GM12878 (cell line): ENCODE measurements at regions not wholly inside any gene's neighbourhood (a gene's known extent, or its start where the extent isn't known, plus 50 kb on each side); places are given as distances from the start of the nearest gene placed in this dataset.

ENCODE experiments used
- ATAC-seq: fragments of 200-7000 bp; cut with Tn5 transposase; 3 replicates; pipeline ENCODE4 v1.9.1; 2020; ENCODE audit warnings: mild to moderate bottlenecking, moderate library complexity
- BruUV-seq: library from RNA; stranded (reverse); fragments of 400-500 nt; replicated peaks from 2 replicates; lab custom pipeline; 2021; lab: Mats Ljungman, UMichigan
- CTCF ChIA-PET: fragments of 300-600 bp; sonication (Branson Sonifier 250); formaldehyde crosslinking; extraction: SDS; loops from one replicate; lab custom pipeline; 2021; ENCODE audit warnings: inconsistent platforms; lab: Yijun Ruan, JAX
- POLR2A ChIA-PET: fragments of 350-600 bp; formaldehyde crosslinking; extraction: SDS; loops from one replicate; lab custom pipeline; 2021; ENCODE audit warnings: inconsistent platforms; lab: Charles Lee
- RAD21 ChIA-PET: fragments of 300-600 bp; sonication (Branson Sonifier 250); formaldehyde crosslinking; loops from one replicate; lab custom pipeline; 2023; ENCODE audit warnings: antibody characterized with exemption; ENCODE audit not compliant: unreplicated experiment; lab: Charles Lee
- SMC1A ChIA-PET: fragments of 300-600 bp; sonication (Branson Sonifier 250); formaldehyde crosslinking; loops from one replicate; lab custom pipeline; 2023; ENCODE audit not compliant: unreplicated experiment, uncharacterized antibody; lab: Charles Lee
- DNase-seq: peaks from one replicate; pipeline ENCODE4 v3.0.0-alpha.2; 2011; ENCODE audit warnings: low read depth, low spot score
- FAIRE-seq: peaks from 3 replicates; lab custom pipeline; 2011; peaks lifted over from hg19 to GRCh38; lab: Jason Lieb, UNC
- H2AFZ ChIP-seq: 2 replicates; pipeline ENCODE4 v1.6.0; 2011; ENCODE audit warnings: low read depth, low read length, control low read depth; ENCODE audit not compliant: control insufficient read depth
- H3K27ac ChIP-seq: 2 replicates; pipeline ENCODE4 v1.5.1; 2011; ENCODE audit warnings: control low read depth; ENCODE audit not compliant: control insufficient read depth, insufficient read depth
- H3K27me3 ChIP-seq, 2 experiments: replicated peaks in 1 of 2; 2 replicates each; pipeline versions ENCODE4 v1.6.0 to v1.6.1; 2011; ENCODE audit warnings: low read length in 1 of 2; ENCODE audit not compliant: control insufficient read depth in 2 of 2, insufficient read depth in 2 of 2
- H3K36me3 ChIP-seq, 2 experiments: 2 replicates each; pipeline ENCODE4 v1.5.1; 2011; ENCODE audit warnings: low read length in 1 of 2; ENCODE audit not compliant: control insufficient read depth in 2 of 2, insufficient read depth in 2 of 2
- H3K4me1 ChIP-seq: 2 replicates; pipeline ENCODE4 v1.6.1; 2011; ENCODE audit warnings: mild to moderate bottlenecking, low read length, moderate library complexity, mixed read lengths; ENCODE audit not compliant: control insufficient read depth, insufficient read depth
- H3K4me2 ChIP-seq: 2 replicates; pipeline ENCODE4 v1.6.0; 2011; ENCODE audit warnings: control low read depth; ENCODE audit not compliant: control insufficient read depth, insufficient read depth
- H3K4me3 ChIP-seq: fragments of 200-600 bp; sonication (generic); 2 replicates; pipeline ENCODE4 v1.5.1; 2016
- H3K79me2 ChIP-seq: 2 replicates; pipeline ENCODE4 v1.6.0; 2011; ENCODE audit warnings: low read length; ENCODE audit not compliant: control insufficient read depth, insufficient read depth
- H3K9ac ChIP-seq: 2 replicates; pipeline ENCODE4 v1.8.0; 2011; ENCODE audit warnings: low read length, control low read depth, mixed read lengths; ENCODE audit not compliant: control insufficient read depth, insufficient read depth
- H3K9me3 ChIP-seq: replicated peaks from 3 replicates; pipeline ENCODE4 v1.5.1; 2011; ENCODE audit warnings: mild to moderate bottlenecking, low read length; ENCODE audit not compliant: control insufficient read depth, insufficient read depth
- H4K20me1 ChIP-seq: 2 replicates; pipeline ENCODE4 v1.6.0; 2011; ENCODE audit not compliant: control insufficient read depth, insufficient read depth
- CBFB ChIP-seq: IDR thresholded peaks from 2 replicates; pipeline ENCODE4 v1.6.1; 2016; ENCODE audit warnings: antibody characterized with exemption, low read depth
- CUX1 ChIP-seq: IDR thresholded peaks from 2 replicates; pipeline ENCODE4 v1.6.1; 2012; ENCODE audit warnings: improper control_type of control experiment, low read depth, low read length; ENCODE audit not compliant: insufficient replicate concordance
- E4F1 ChIP-seq: fragments of 450-650 bp; IDR thresholded peaks from 2 replicates; pipeline ENCODE4 v1.6.1; 2018; ENCODE audit warnings: borderline replicate concordance, mild to moderate bottlenecking; ENCODE audit not compliant: partially characterized antibody
- HDAC2 ChIP-seq: fragments of 200-600 bp; sonication (generic); IDR thresholded peaks from 2 replicates; pipeline ENCODE4 v1.6.1; 2017
- JUND ChIP-seq: IDR thresholded peaks from 2 replicates; pipeline ENCODE4 v1.6.1; 2012; ENCODE audit warnings: low read depth, mild to moderate bottlenecking, low read length, improper control_type of control experiment, moderate library complexity
- ZNF274 ChIP-seq: IDR thresholded peaks from one replicate; pipeline ENCODE4 v1.8.0; 2011; ENCODE audit not compliant: insufficient read length, insufficient read depth
- WGBS: methylation state at CpG from one replicate; pipeline ENCODE4 v1.1.6; 2016; ENCODE audit warnings: low lambda C conversion rate; ENCODE audit not compliant: insufficient replicate concordance, insufficient coverage; ENCODE audit errors: missing lambda C conversion rate; 5-methylcytosine and 5-hydroxymethylcytosine counted together
- in situ Hi-C: fragments of 300-500 bp; cut with MboI; formaldehyde crosslinking; loops from 9 replicates; pipeline ENCODE4 v1.14.3; 2018; ENCODE audit warnings: mixed read lengths
- intact Hi-C: fragments of 100-400 bp; cut with micrococcal nuclease; formaldehyde crosslinking; loops from one replicate; pipeline ENCODE4 v1.14.2; 2022; ENCODE audit not compliant: unreplicated experiment

GRCh38 chr14:55977392-55978150 is 140.6 kb upstream of the PELI2 start:
- in situ Hi-C loops (no loop called here), intact Hi-C loops (no loop called here)
- no peaks in the 10 kb centered on the region for H3K36me3 ChIP-seq
- H3K27ac ChIP-seq: no peak overlapping the region
- H2AFZ ChIP-seq: no peak overlapping the region
- H3K9me3 ChIP-seq: no peaks in the 10 kb centered on the region
- no peak overlapping the region for H3K4me2 ChIP-seq
- FAIRE-seq: no peak
- no peak overlapping the region for H3K9ac ChIP-seq
- TF ChIP-seq ZNF274 (no peak), E4F1 (no peak), CUX1 (no peak), JUND (no peak), HDAC2 (no peak), CBFB (no peak)
- ChIA-PET SMC1A (interaction anchor here (1.1 kb wide), 1 partner anchor 9 kb away, joined by 3 read pairs; no protein-coding TSS in a partner anchor), CTCF (no interaction called here), RAD21 (no interaction called here), POLR2A (no interaction called here)
- H3K79me2 ChIP-seq: no peaks in the 10 kb centered on the region
- H4K20me1 ChIP-seq: no peaks in the 10 kb centered on the region
- no peak for DNase-seq
- ATAC-seq: no peak
- no peak overlapping the region for H3K4me3 ChIP-seq
- WGBS: 31% methylated on average over 4 of the region's 4 CpGs
- BruUV-seq: no TSS peak
- no peaks in the 10 kb centered on the region for H3K4me1 ChIP-seq
- no peaks in the 10 kb centered on the region; a peak in 1 of 4 replicates for H3K27me3 ChIP-seq
